Mesothelial cell of epicardium (in vitro differentiated cells): ENCODE measurements at regions not wholly inside any gene's neighbourhood (a gene's known extent, or its start where the extent isn't known, plus 50 kb on each side); places are given as distances from the start of the nearest gene placed in this dataset.

ENCODE experiments used
- DNase-seq, 2 experiments: peaks; one replicate each; pipeline ENCODE4 v3.0.0; 2021; ENCODE audit warnings: low spot score in 2 of 2; ENCODE audit not compliant: unreplicated experiment in 2 of 2
- H3K27ac Mint-ChIP-seq: 2 replicates; pipeline ENCODE4 v1.8.0; 2021; ENCODE audit warnings: mixed read lengths
- H3K27me3 Mint-ChIP-seq: 2 replicates; pipeline ENCODE4 v1.8.0; 2021; ENCODE audit warnings: low read depth, mixed read lengths
- H3K36me3 Mint-ChIP-seq: 2 replicates; pipeline ENCODE4 v1.8.0; 2021; ENCODE audit warnings: mixed read lengths
- H3K4me1 Mint-ChIP-seq: 2 replicates; pipeline ENCODE4 v1.8.0; 2021; ENCODE audit warnings: mixed read lengths
- H3K4me3 Mint-ChIP-seq: 2 replicates; pipeline ENCODE4 v1.8.0; 2021; ENCODE audit warnings: mild to moderate bottlenecking, moderate library complexity, mixed read lengths
- H3K9me3 Mint-ChIP-seq: 2 replicates; pipeline ENCODE4 v1.8.0; 2021; ENCODE audit warnings: mixed read lengths
- CTCF ChIP-seq: fragments of 200-600 bp; sonication (generic); IDR thresholded peaks from one replicate; pipeline ENCODE4 v1.5.0; 2021; ENCODE audit warnings: antibody characterized with exemption; ENCODE audit not compliant: unreplicated experiment

GRCh38 chr1:58430421-58431275 lies 115.9 kb downstream of the OMA1 start:
- Mint-ChIP-seq H3K27me3 (no peaks in the 10 kb centered on the region), H3K27ac (no peak overlapping the region), H3K4me1 (peaks cover 4% of the 10 kb centered on the region), H3K36me3 (peaks cover 2% of the 10 kb centered on the region), H3K9me3 (peaks cover 14% of the 10 kb centered on the region), H3K4me3 (no peak overlapping the region)
- TF ChIP-seq CTCF = no peak
- no peak for DNase-seq

- H3K9me3 Mint-ChIP-seq = peaks cover 14% of the 10 kb centered on the region
- H3K27ac Mint-ChIP-seq = no peak overlapping the region
- no peak for TF ChIP-seq CTCF
- H3K4me1 Mint-ChIP-seq = peaks cover 4% of the 10 kb centered on the region
- peaks cover 2% of the 10 kb centered on the region for H3K27me3 Mint-ChIP-seq
- H3K4me3 Mint-ChIP-seq = no peak overlapping the region
- no peak for DNase-seq
- H3K36me3 Mint-ChIP-seq = peaks cover 2% of the 10 kb centered on the region
These were observed 119.6 kb downstream of the OMA1 start for GRCh38 chr1:58426918-58427317.

DNA sequence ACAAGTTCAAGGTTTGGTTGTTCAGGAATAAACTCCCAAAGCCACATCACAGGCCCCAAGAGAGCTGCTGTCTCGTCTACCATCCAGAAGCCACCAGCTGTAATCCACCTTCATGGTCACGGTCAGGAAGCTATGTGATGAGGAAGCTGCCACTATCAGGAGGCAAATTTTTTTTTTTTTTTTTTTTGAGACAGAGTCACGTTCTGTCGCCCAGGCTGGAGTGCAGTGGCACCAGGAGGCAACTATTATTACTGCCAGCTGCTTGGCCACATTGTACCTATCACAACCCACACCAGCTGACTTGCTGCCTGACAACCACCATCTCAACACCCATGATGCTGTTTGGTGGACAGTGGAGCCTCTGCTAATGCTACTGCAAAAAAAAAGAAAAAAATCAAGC lies 124.1 kb downstream of the OMA1 start:
- no peaks in the 10 kb centered on the region for H3K36me3 Mint-ChIP-seq
- TF ChIP-seq CTCF = no peak
- no peak for DNase-seq
- peaks cover 4% of the 10 kb centered on the region for H3K9me3 Mint-ChIP-seq
- H3K4me1 Mint-ChIP-seq = peaks cover 7% of the 10 kb centered on the region
- no peak overlapping the region for H3K4me3 Mint-ChIP-seq
- H3K27ac Mint-ChIP-seq = no peak overlapping the region
- peaks cover 2% of the 10 kb centered on the region for H3K27me3 Mint-ChIP-seq

GRCh38 chr1:58418283-58419228 lies 128.0 kb downstream of the OMA1 start:
- no peaks in the 10 kb centered on the region for H3K36me3 Mint-ChIP-seq
- H3K4me1 Mint-ChIP-seq = peaks cover 7% of the 10 kb centered on the region
- H3K27ac Mint-ChIP-seq = no peak overlapping the region
- no peaks in the 10 kb centered on the region for H3K27me3 Mint-ChIP-seq
- no peaks in the 10 kb centered on the region for H3K9me3 Mint-ChIP-seq
- H3K4me3 Mint-ChIP-seq = no peak overlapping the region
- no peak for DNase-seq
- TF ChIP-seq CTCF = no peak

DNA sequence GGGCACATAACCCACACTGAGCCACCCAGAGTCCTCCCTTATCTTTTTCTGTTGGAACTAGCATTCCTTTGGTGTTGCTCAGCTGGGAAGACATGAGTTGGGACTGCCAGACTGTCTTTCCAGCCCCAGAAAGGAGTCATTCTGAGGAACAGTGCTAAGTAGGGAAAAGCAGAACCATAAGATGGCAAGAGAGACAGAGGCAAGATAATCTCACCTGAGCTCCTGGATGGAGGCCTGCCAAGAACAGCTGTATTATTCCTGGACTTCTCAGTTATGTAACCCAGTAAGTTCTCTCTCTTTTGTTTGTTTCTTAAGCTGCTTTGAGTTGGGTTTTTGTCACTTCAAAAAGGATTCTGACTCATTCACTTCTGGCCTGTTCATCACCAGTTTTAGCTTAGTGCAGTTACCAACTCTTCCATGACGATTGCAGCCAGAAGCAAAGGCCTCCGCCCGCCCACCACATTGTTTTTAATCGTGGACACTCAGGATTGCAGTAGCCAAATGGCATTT lies 134.4 kb downstream of the OMA1 start:
- H3K4me3 Mint-ChIP-seq = no peak overlapping the region
- no peaks in the 10 kb centered on the region for H3K9me3 Mint-ChIP-seq
- H3K36me3 Mint-ChIP-seq = no peaks in the 10 kb centered on the region
- DNase-seq = no peak
- no peaks in the 10 kb centered on the region for H3K27me3 Mint-ChIP-seq
- H3K27ac Mint-ChIP-seq = no peak overlapping the region
- no peak for TF ChIP-seq CTCF
- H3K4me1 Mint-ChIP-seq = peaks cover 22% of the 10 kb centered on the region
